ENCODE measurements at regions not wholly inside any gene's neighbourhood (a gene's known extent, or its start where the extent isn't known, plus 50 kb on each side); places are given as distances from the start of the nearest gene placed in this dataset.

GRCh38 chr14:44109036-44109435, 398.0 kb downstream of the FSCB start (continued):
- no peak for TF ChIP-seq PRDM10 (CRISPR knock-in tag; IDR thresholded peaks at IDR 0.05; ENCODE audit: low read depth)

- no peak overlapping the region for H3K27ac ChIP-seq (ENCODE audit: extremely low read length, insufficient read depth, low read length)
- no TSS peak for BruUV-seq (replicated peaks)
- H3K9me3 ChIP-seq (ENCODE audit: low read length): peaks cover 57% of the 10 kb centered on the region
- no peaks in the 10 kb centered on the region for H3K36me3 ChIP-seq (replicated peaks in 1 of 2; ENCODE audit: control insufficient read depth in 1 of 2, insufficient read depth in 2 of 2, low read length in 2 of 2)
- intact Hi-C loops (cut with micrococcal nuclease; ENCODE audit: unreplicated experiment): no loop called here
- no peak overlapping the region for H2AFZ ChIP-seq (ENCODE audit: low read length)
- no peaks in the 10 kb centered on the region for H4K20me1 ChIP-seq (ENCODE audit: insufficient read depth, low read length)
- no peaks in the 10 kb centered on the region for H3K4me1 ChIP-seq (ENCODE audit: insufficient read depth, low read length)
- WGBS (ENCODE audit: low lambda C conversion rate): 78% methylated on average over 1 of the region's 1 CpG
- H3K4me2 ChIP-seq (ENCODE audit: low read depth, low read length): no peak overlapping the region
- ATAC-seq (no peak), DNase-seq (ENCODE audit: low spot score) (no peak), FAIRE-seq (no peak)
- H3K27me3 ChIP-seq (ENCODE audit: control insufficient read depth in 1 of 2, insufficient read depth in 2 of 2, low read length in 2 of 2): no peaks in the 10 kb centered on the region
- H3K9ac ChIP-seq (ENCODE audit: insufficient read depth, low read depth, low read length): no peak overlapping the region
- in situ Hi-C loops (cut with HindIII; ENCODE audit: extremely low pct_ligation_motif_present, low pct_unique_long_range_greater_than_20kb): no loop called here
- CTCF ChIA-PET (ENCODE audit: low intra/inter-chr PET ratio, low total read pairs): no interaction called here
- POLR2A ChIA-PET: no interaction called here
- TF ChIP-seq ZNF792 (CRISPR knock-in tag; IDR thresholded peaks at IDR 0.05) (no peak), XRCC5 (optimal IDR thresholded peaks at IDR 0.05; ENCODE audit: low read length) (no peak), RAD51 (IDR thresholded peaks at IDR 0.05; ENCODE audit: borderline replicate concordance) (no peak), PAX8 (CRISPR knock-in tag; IDR thresholded peaks at IDR 0.05; ENCODE audit: borderline replicate concordance) (no peak), CTCF (CRISPR knock-in tag; IDR thresholded peaks at IDR 0.05) (no peak), KLF11 (CRISPR knock-in tag; IDR thresholded peaks at IDR 0.05) (no peak), MTA3 (CRISPR knock-in tag; IDR thresholded peaks at IDR 0.05) (no peak), MEIS1 (CRISPR knock-in tag; IDR thresholded peaks at IDR 0.05; ENCODE audit: borderline replicate concordance) (no peak), NCOA1 (CRISPR knock-in tag; IDR thresholded peaks at IDR 0.05) (no peak), ZBTB38 (CRISPR knock-in tag; IDR thresholded peaks at IDR 0.05) (no peak), ZNF33A (CRISPR knock-in tag; IDR thresholded peaks at IDR 0.05; ENCODE audit: borderline replicate concordance) (no peak), ZKSCAN1 (IDR thresholded peaks at IDR 0.05; ENCODE audit: low read length) (no peak)
- TF ChIP-seq, protein P1, sequence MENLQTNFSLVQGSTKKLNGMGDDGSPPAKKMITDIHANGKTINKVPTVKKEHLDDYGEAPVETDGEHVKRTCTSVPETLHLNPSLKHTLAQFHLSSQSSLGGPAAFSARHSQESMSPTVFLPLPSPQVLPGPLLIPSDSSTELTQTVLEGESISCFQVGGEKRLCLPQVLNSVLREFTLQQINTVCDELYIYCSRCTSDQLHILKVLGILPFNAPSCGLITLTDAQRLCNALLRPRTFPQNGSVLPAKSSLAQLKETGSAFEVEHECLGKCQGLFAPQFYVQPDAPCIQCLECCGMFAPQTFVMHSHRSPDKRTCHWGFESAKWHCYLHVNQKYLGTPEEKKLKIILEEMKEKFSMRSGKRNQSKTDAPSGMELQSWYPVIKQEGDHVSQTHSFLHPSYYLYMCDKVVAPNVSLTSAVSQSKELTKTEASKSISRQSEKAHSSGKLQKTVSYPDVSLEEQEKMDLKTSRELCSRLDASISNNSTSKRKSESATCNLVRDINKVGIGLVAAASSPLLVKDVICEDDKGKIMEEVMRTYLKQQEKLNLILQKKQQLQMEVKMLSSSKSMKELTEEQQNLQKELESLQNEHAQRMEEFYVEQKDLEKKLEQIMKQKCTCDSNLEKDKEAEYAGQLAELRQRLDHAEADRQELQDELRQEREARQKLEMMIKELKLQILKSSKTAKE (CRISPR knock-in tag; IDR thresholded peaks at IDR 0.05; ENCODE audit: borderline replicate concordance): no peak
- TF ChIP-seq, protein P2, sequence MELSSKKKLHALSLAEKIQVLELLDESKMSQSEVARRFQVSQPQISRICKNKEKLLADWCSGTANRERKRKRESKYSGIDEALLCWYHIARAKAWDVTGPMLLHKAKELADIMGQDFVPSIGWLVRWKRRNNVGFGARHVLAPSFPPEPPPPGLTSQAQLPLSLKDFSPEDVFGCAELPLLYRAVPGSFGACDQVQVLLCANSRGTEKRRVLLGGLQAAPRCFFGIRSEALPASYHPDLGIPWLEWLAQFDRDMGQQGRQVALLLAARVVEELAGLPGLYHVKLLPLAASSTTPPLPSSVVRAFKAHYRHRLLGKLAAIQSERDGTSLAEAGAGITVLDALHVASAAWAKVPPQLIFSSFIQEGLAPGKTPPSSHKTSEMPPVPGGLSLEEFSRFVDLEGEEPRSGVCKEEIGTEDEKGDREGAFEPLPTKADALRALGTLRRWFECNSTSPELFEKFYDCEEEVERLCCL (CRISPR knock-in tag; IDR thresholded peaks at IDR 0.05; ENCODE audit: borderline replicate concordance): no peak
- H3K79me2 ChIP-seq (ENCODE audit: insufficient read depth, low read length): no peaks in the 10 kb centered on the region
- no peak overlapping the region for H3K4me3 ChIP-seq (replicated peaks in 1 of 3; ENCODE audit: insufficient read depth in 1 of 3, low read depth in 2 of 3, low read length in 3 of 3)
Observed at GRCh38 chr14:44108601-44109000, 398.5 kb downstream of the FSCB start.
